ENCODE measurements at regions not wholly inside any gene's neighbourhood (a gene's known extent, or its start where the extent isn't known, plus 50 kb on each side); places are given as distances from the start of the nearest gene placed in this dataset.
"Not testable (repeated sequence)": the region's sequence is repeated elsewhere in the genome, so short reads cannot be mapped to it uniquely, and the experiment has no call there.

DNA sequence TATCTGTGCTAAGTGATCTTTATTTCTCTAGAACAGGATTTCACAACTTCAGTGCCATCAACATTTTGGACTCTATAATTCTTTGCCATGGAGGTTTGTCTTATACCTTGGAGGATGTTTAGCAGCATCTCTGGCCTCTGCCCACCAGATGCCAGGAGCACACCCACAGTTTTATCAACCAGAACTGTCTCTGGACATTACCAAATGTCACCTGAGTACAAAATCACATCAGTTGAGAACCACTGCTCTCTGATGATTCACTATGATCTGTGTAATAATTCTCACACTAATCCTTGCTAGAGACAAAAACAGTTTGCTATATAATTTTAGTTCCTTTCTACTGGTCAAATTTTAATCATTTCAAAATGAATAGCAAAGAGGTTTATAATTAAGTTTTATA, 102.8 kb upstream of the AMZ2 start:
- intact Hi-C loops (cut with DNase I) = no loop called here
- ATAC-seq = no peak
- H3K27ac ChIP-seq = no peak overlapping the region
- DNase-seq = no peak
- TF ChIP-seq, protein P1, sequence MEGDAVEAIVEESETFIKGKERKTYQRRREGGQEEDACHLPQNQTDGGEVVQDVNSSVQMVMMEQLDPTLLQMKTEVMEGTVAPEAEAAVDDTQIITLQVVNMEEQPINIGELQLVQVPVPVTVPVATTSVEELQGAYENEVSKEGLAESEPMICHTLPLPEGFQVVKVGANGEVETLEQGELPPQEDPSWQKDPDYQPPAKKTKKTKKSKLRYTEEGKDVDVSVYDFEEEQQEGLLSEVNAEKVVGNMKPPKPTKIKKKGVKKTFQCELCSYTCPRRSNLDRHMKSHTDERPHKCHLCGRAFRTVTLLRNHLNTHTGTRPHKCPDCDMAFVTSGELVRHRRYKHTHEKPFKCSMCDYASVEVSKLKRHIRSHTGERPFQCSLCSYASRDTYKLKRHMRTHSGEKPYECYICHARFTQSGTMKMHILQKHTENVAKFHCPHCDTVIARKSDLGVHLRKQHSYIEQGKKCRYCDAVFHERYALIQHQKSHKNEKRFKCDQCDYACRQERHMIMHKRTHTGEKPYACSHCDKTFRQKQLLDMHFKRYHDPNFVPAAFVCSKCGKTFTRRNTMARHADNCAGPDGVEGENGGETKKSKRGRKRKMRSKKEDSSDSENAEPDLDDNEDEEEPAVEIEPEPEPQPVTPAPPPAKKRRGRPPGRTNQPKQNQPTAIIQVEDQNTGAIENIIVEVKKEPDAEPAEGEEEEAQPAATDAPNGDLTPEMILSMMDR (IDR thresholded peaks at IDR 0.05) = no peak
- no peak overlapping the region for H3K4me3 ChIP-seq
- H3K27me3 ChIP-seq = no peaks in the 10 kb centered on the region
- H3K9me3 ChIP-seq = no peaks in the 10 kb centered on the region
- no peaks in the 10 kb centered on the region for H3K4me1 ChIP-seq
- no peaks in the 10 kb centered on the region for H3K36me3 ChIP-seq

GRCh38 chr17:68148936-68149335, 98.9 kb upstream of the AMZ2 start:
- no peaks in the 10 kb centered on the region for H3K4me1 ChIP-seq
- H3K36me3 ChIP-seq = no peaks in the 10 kb centered on the region
- H3K4me3 ChIP-seq = no peak overlapping the region
- no peaks in the 10 kb centered on the region for H3K9me3 ChIP-seq
- DNase-seq = no peak
- TF ChIP-seq, protein P1 (IDR thresholded peaks at IDR 0.05) = no peak
- H3K27me3 ChIP-seq = no peaks in the 10 kb centered on the region
- no peak overlapping the region for H3K27ac ChIP-seq
- intact Hi-C loops (cut with DNase I) = no loop called here
- no peak for ATAC-seq

- H3K4me3 ChIP-seq = no peak overlapping the region
- H3K27me3 ChIP-seq = no peaks in the 10 kb centered on the region
- no peaks in the 10 kb centered on the region for H3K36me3 ChIP-seq
- no peaks in the 10 kb centered on the region for H3K9me3 ChIP-seq
- TF ChIP-seq, protein P1 (IDR thresholded peaks at IDR 0.05) = no peak
- no peaks in the 10 kb centered on the region for H3K4me1 ChIP-seq
- H3K27ac ChIP-seq = no peak overlapping the region
- ATAC-seq (no peak), DNase-seq (no peak)
- intact Hi-C loops (cut with DNase I) = no loop called here
These were observed 95.7 kb upstream of the AMZ2 start for GRCh38 chr17:68152161-68152571.

- no peaks in the 10 kb centered on the region for H3K27me3 ChIP-seq
- ATAC-seq = no peak
These were observed 92.2 kb upstream of the AMZ2 start for GRCh38 chr17:68155692-68156091.

DNA sequence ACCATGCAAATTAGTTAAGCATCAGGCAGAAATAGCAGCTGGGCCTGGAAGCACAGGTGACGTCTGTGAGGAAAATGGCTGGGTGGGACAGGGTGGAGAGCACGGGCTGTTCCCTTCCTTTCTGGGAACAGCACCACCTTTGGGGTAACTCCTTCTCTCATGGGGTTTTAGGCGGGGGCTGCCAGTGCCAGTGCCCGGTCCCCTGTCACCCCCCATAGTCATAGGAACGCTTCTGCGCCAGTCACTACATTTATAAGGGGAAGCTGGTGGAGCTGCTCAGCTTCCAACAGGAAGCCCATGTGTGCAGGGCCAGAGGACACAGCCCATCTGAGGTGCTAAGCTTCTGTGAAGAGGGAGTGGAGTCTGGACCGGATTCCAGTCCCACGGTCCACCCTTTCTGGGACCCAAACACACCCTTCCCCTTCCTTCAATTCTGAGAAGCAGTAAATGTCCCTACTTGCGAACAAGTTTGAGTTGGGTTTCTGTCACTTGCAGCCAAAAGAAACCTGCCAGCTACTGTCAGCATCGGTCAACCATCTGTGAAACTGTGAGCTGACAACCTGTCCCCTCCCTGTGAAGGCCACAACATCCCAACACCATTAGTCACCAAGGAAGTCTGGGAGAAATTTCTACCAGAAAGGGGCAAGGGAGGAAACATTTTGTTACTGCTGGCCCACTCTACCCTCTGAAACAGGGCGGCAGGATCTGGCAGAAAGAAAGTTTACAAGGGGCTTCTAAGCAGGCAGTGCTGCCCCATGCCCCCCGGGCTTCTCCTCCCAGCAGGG, 86.0 kb upstream of the AMZ2 start:
- intact Hi-C loops (cut with DNase I) = no loop called here
- no peak for DNase-seq
- no peaks in the 10 kb centered on the region for H3K9me3 ChIP-seq
- ATAC-seq = peak; percentile 51
- no peaks in the 10 kb centered on the region for H3K4me1 ChIP-seq
- H3K27ac ChIP-seq = peak overlapping the region; percentile 17
- no peak overlapping the region for H3K4me3 ChIP-seq
- H3K36me3 ChIP-seq = no peaks in the 10 kb centered on the region
- TF ChIP-seq, protein P1 (IDR thresholded peaks at IDR 0.05) = no peak
- no peaks in the 10 kb centered on the region for H3K27me3 ChIP-seq

More at GRCh38 chr17:68155692-68156091, 92.2 kb upstream of the AMZ2 start:
- Histone ChIP-seq H3K36me3 (no peaks in the 10 kb centered on the region), H3K4me1 (no peaks in the 10 kb centered on the region), H3K27ac (no peak overlapping the region), H3K9me3 (no peaks in the 10 kb centered on the region), H3K4me3 (no peak overlapping the region)
- intact Hi-C loops (cut with DNase I) = no loop called here
- no peak for DNase-seq
- TF ChIP-seq, protein P1 (IDR thresholded peaks at IDR 0.05) = no peak

DNA sequence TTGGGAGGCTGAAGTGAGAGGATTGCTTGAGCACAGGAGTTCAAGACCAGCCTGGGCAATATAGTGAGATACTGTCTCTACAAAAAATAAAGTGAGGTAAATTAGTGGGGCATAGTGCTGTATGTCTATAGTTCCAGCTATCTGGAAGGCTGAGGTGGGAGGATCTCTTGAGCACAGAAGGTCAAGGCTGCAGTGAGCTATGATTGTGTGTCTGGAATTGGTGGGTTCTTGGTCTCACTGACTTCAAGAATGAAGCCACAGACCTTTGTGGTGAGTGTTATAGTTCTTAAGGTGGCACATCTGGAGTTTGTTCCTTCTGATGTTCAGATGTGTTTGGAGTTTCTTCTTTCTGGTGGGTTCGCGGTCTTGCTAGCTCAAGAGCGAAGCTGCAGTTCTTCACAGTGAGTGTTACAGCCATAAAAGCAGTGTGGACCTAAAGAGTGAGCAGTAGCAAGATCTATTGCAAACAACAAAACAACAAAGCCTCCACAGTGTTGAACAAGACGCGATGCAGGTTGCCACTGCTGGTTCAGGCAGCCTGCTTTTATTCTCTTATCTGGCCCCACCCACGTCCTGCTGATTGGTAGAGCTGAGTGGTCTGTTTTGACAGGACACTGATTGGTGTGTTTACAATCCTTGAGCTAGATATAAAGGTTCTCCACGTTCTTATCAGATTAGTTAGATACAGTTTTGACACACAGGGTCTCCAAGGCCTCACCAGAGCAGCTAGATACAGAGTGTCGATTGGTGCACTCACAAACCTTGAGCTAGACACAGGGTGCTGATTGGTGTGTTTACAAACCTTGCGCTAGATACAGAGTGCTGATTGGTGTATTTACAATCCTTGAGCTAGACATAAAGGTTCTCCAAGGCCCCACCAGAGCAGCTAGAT, 79.3 kb upstream of the AMZ2 start:
- ATAC-seq; intact Hi-C loops (cut with DNase I); DNase-seq; H3K4me1 ChIP-seq; H3K27ac ChIP-seq; H3K9me3 ChIP-seq; H3K27me3 ChIP-seq; H3K4me3 ChIP-seq; H3K36me3 ChIP-seq: not testable (repeated sequence)

DNA sequence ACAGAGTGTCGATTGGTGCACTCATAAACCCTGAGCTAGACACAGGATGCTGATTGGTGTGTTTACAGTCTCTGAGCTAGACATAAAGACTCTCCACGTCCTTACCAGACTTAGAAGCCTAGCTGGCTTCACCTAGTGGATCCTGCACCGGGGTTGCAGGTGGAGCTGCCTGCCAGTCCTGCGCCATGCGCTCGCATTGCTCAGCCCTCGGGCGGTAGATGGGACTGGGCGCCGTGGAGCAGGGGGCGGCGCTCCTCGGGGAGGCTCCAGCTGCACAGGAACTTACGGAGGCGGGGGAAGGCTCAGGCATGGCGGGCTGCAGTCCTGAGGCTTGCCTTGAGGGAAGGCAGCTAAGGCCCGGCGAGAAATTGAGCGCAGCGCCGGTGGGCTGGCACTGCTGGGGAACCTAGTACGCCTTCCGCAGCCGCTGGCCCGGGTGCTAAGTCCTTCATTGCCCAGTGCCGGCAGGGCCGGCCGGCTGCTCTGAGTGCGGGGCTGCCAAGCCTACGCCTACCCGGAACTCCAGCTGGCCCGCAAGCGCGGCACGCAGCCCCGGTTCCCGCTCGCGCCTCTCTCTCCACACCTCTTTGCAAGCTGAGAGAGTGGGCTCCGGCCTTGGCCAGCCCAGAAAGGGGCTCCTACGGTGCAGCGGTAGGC, 78.5 kb upstream of the AMZ2 start:
- H3K36me3 ChIP-seq; DNase-seq; ATAC-seq; H3K4me3 ChIP-seq; intact Hi-C loops (cut with DNase I); H3K9me3 ChIP-seq; H3K27me3 ChIP-seq; H3K27ac ChIP-seq; H3K4me1 ChIP-seq: not testable (repeated sequence)
